ENCODE measurements at regions not wholly inside any gene's neighbourhood (a gene's known extent, or its start where the extent isn't known, plus 50 kb on each side); places are given as distances from the start of the nearest gene placed in this dataset.

- TF ChIP-seq CTCF (conservative IDR thresholded peaks at IDR 0.05 in 1 of 2, IDR thresholded peaks at IDR 0.05 in 1 of 2; ENCODE audit: low read depth in 1 of 2, low read length in 2 of 2) (no peak), EZH2 (IDR thresholded peaks at IDR 0.05; ENCODE audit: low read length, missing control alignments) (no peak)
These were observed 80.3 kb upstream of the PIAS1 start for GRCh38 chr15:67973846-67974245.

Measured in fibroblast of lung (primary cell).